ENCODE measurements at regions not wholly inside any gene's neighbourhood (a gene's known extent, or its start where the extent isn't known, plus 50 kb on each side); places are given as distances from the start of the nearest gene placed in this dataset.
"Not testable (repeated sequence)": the region's sequence is repeated elsewhere in the genome, so short reads cannot be mapped to it uniquely, and the experiment has no call there.

- Histone ChIP-seq H3K9ac (ENCODE audit: low read length in 5 of 5) (no peak overlapping the region), H3K9me3 (ENCODE audit: control insufficient read depth in 5 of 5, low read length in 5 of 5) (no peaks in the 10 kb centered on the region), H3K27me3 (ENCODE audit: control insufficient read depth in 5 of 5, insufficient read depth in 4 of 5, low read length in 5 of 5) (no peaks in the 10 kb centered on the region), H3K36me3 (ENCODE audit: control insufficient read depth in 5 of 5, insufficient read depth in 5 of 5, low read length in 5 of 5) (no peaks in the 10 kb centered on the region), H3K4me1 (ENCODE audit: control insufficient read depth in 5 of 5, insufficient read depth in 5 of 5, low read length in 5 of 5) (no peaks in the 10 kb centered on the region), H3K4me3 (ENCODE audit: low read depth in 1 of 5, low read length in 5 of 5) (no peak overlapping the region), H3K27ac (ENCODE audit: low read depth, low read length) (no peak overlapping the region)
These were observed 221.0 kb downstream of the FRK start for GRCh38 chr6:115839583-115840181.

GRCh38 chr6:115838763-115839401, 221.8 kb downstream of the FRK start:
- H3K36me3 ChIP-seq (ENCODE audit: control insufficient read depth in 5 of 5, insufficient read depth in 5 of 5, low read length in 5 of 5) = no peaks in the 10 kb centered on the region
- no peak overlapping the region for H3K4me3 ChIP-seq (ENCODE audit: low read depth in 1 of 5, low read length in 5 of 5)
- H3K4me1 ChIP-seq (ENCODE audit: control insufficient read depth in 5 of 5, insufficient read depth in 5 of 5, low read length in 5 of 5) = no peaks in the 10 kb centered on the region
- no peak overlapping the region for H3K27ac ChIP-seq (ENCODE audit: low read depth, low read length)
- H3K9ac ChIP-seq (ENCODE audit: low read length in 5 of 5) = no peak overlapping the region
- no peaks in the 10 kb centered on the region for H3K27me3 ChIP-seq (ENCODE audit: control insufficient read depth in 5 of 5, insufficient read depth in 4 of 5, low read length in 5 of 5)
- no peaks in the 10 kb centered on the region for H3K9me3 ChIP-seq (ENCODE audit: control insufficient read depth in 5 of 5, low read length in 5 of 5)

GRCh38 chr6:115838216-115838615, 222.5 kb downstream of the FRK start:
- Histone ChIP-seq H3K9me3 (ENCODE audit: control insufficient read depth in 5 of 5, low read length in 5 of 5) (no peaks in the 10 kb centered on the region), H3K27me3 (ENCODE audit: control insufficient read depth in 5 of 5, insufficient read depth in 4 of 5, low read length in 5 of 5) (no peaks in the 10 kb centered on the region), H3K4me1 (ENCODE audit: control insufficient read depth in 5 of 5, insufficient read depth in 5 of 5, low read length in 5 of 5) (no peaks in the 10 kb centered on the region), H3K36me3 (ENCODE audit: control insufficient read depth in 5 of 5, insufficient read depth in 5 of 5, low read length in 5 of 5) (no peaks in the 10 kb centered on the region), H3K9ac (ENCODE audit: low read length in 5 of 5) (no peak overlapping the region), H3K27ac (ENCODE audit: low read depth, low read length) (no peak overlapping the region), H3K4me3 (ENCODE audit: low read depth in 1 of 5, low read length in 5 of 5) (no peak overlapping the region)

- H3K9ac ChIP-seq (ENCODE audit: low read length in 5 of 5); H3K27ac ChIP-seq (ENCODE audit: low read depth, low read length); H3K27me3 ChIP-seq (ENCODE audit: control insufficient read depth in 5 of 5, insufficient read depth in 4 of 5, low read length in 5 of 5); H3K4me1 ChIP-seq (ENCODE audit: control insufficient read depth in 5 of 5, insufficient read depth in 5 of 5, low read length in 5 of 5); H3K4me3 ChIP-seq (ENCODE audit: low read depth in 1 of 5, low read length in 5 of 5); H3K36me3 ChIP-seq (ENCODE audit: control insufficient read depth in 5 of 5, insufficient read depth in 5 of 5, low read length in 5 of 5); H3K9me3 ChIP-seq (ENCODE audit: control insufficient read depth in 5 of 5, low read length in 5 of 5): not testable (repeated sequence)
These were observed 224.3 kb downstream of the FRK start for GRCh38 chr6:115836374-115836773.

GRCh38 chr6:115835314-115835713, 225.4 kb downstream of the FRK start:
- Histone ChIP-seq H3K9me3 (ENCODE audit: control insufficient read depth in 5 of 5, low read length in 5 of 5) (no peaks in the 10 kb centered on the region), H3K36me3 (ENCODE audit: control insufficient read depth in 5 of 5, insufficient read depth in 5 of 5, low read length in 5 of 5) (no peaks in the 10 kb centered on the region)

GRCh38 chr6:115834542-115834941, 226.1 kb downstream of the FRK start:
- not testable (repeated sequence) for H3K27ac ChIP-seq (ENCODE audit: low read depth, low read length); H3K27me3 ChIP-seq (ENCODE audit: control insufficient read depth in 5 of 5, insufficient read depth in 4 of 5, low read length in 5 of 5); H3K9me3 ChIP-seq (ENCODE audit: control insufficient read depth in 5 of 5, low read length in 5 of 5); H3K9ac ChIP-seq (ENCODE audit: low read length in 5 of 5); H3K4me3 ChIP-seq (ENCODE audit: low read depth in 1 of 5, low read length in 5 of 5); H3K36me3 ChIP-seq (ENCODE audit: control insufficient read depth in 5 of 5, insufficient read depth in 5 of 5, low read length in 5 of 5); H3K4me1 ChIP-seq (ENCODE audit: control insufficient read depth in 5 of 5, insufficient read depth in 5 of 5, low read length in 5 of 5)

More at GRCh38 chr6:115835314-115835713, 225.4 kb downstream of the FRK start:
- no peaks in the 10 kb centered on the region for H3K27me3 ChIP-seq (ENCODE audit: control insufficient read depth in 5 of 5, insufficient read depth in 4 of 5, low read length in 5 of 5)
- H3K4me3 ChIP-seq (ENCODE audit: low read depth in 1 of 5, low read length in 5 of 5) = no peak overlapping the region
- H3K4me1 ChIP-seq (ENCODE audit: control insufficient read depth in 5 of 5, insufficient read depth in 5 of 5, low read length in 5 of 5) = no peaks in the 10 kb centered on the region
- no peak overlapping the region for H3K9ac ChIP-seq (ENCODE audit: low read length in 5 of 5)
- H3K27ac ChIP-seq (ENCODE audit: low read depth, low read length) = no peak overlapping the region

- Histone ChIP-seq H3K4me3 (ENCODE audit: low read depth in 1 of 5, low read length in 5 of 5) (no peak overlapping the region), H3K9me3 (ENCODE audit: control insufficient read depth in 5 of 5, low read length in 5 of 5) (no peaks in the 10 kb centered on the region), H3K9ac (ENCODE audit: low read length in 5 of 5) (no peak overlapping the region), H3K36me3 (ENCODE audit: control insufficient read depth in 5 of 5, insufficient read depth in 5 of 5, low read length in 5 of 5) (no peaks in the 10 kb centered on the region), H3K27ac (ENCODE audit: low read depth, low read length) (no peak overlapping the region), H3K27me3 (ENCODE audit: control insufficient read depth in 5 of 5, insufficient read depth in 4 of 5, low read length in 5 of 5) (no peaks in the 10 kb centered on the region), H3K4me1 (ENCODE audit: control insufficient read depth in 5 of 5, insufficient read depth in 5 of 5, low read length in 5 of 5) (no peaks in the 10 kb centered on the region)
These were observed 227.9 kb downstream of the FRK start for GRCh38 chr6:115832786-115833185.

GRCh38 chr6:115832186-115832585, 228.5 kb downstream of the FRK start:
- H3K36me3 ChIP-seq (ENCODE audit: control insufficient read depth in 5 of 5, insufficient read depth in 5 of 5, low read length in 5 of 5) = no peaks in the 10 kb centered on the region
- no peaks in the 10 kb centered on the region for H3K4me1 ChIP-seq (ENCODE audit: control insufficient read depth in 5 of 5, insufficient read depth in 5 of 5, low read length in 5 of 5)
- no peak overlapping the region for H3K4me3 ChIP-seq (ENCODE audit: low read depth in 1 of 5, low read length in 5 of 5)
- no peaks in the 10 kb centered on the region for H3K9me3 ChIP-seq (ENCODE audit: control insufficient read depth in 5 of 5, low read length in 5 of 5)
- no peak overlapping the region for H3K27ac ChIP-seq (ENCODE audit: low read depth, low read length)
- H3K27me3 ChIP-seq (ENCODE audit: control insufficient read depth in 5 of 5, insufficient read depth in 4 of 5, low read length in 5 of 5) = no peaks in the 10 kb centered on the region
- no peak overlapping the region for H3K9ac ChIP-seq (ENCODE audit: low read length in 5 of 5)

GRCh38 chr6:115830895-115831294, 229.8 kb downstream of the FRK start:
- Histone ChIP-seq H3K4me1 (ENCODE audit: control insufficient read depth in 5 of 5, insufficient read depth in 5 of 5, low read length in 5 of 5) (no peaks in the 10 kb centered on the region), H3K36me3 (ENCODE audit: control insufficient read depth in 5 of 5, insufficient read depth in 5 of 5, low read length in 5 of 5) (no peaks in the 10 kb centered on the region), H3K9me3 (ENCODE audit: control insufficient read depth in 5 of 5, low read length in 5 of 5) (no peaks in the 10 kb centered on the region), H3K27ac (ENCODE audit: low read depth, low read length) (no peak overlapping the region), H3K27me3 (ENCODE audit: control insufficient read depth in 5 of 5, insufficient read depth in 4 of 5, low read length in 5 of 5) (no peaks in the 10 kb centered on the region), H3K9ac (ENCODE audit: low read length in 5 of 5) (no peak overlapping the region), H3K4me3 (ENCODE audit: low read depth in 1 of 5, low read length in 5 of 5) (no peak overlapping the region)

- no peak overlapping the region for H3K9ac ChIP-seq (ENCODE audit: low read length in 5 of 5)
- peaks cover 0 to 5% (median 0%) of the 10 kb centered on the region in 5 donors for H3K9me3 ChIP-seq (ENCODE audit: control insufficient read depth in 5 of 5, low read length in 5 of 5)
- no peaks in the 10 kb centered on the region for H3K27me3 ChIP-seq (ENCODE audit: control insufficient read depth in 5 of 5, insufficient read depth in 4 of 5, low read length in 5 of 5)
- H3K36me3 ChIP-seq (ENCODE audit: control insufficient read depth in 5 of 5, insufficient read depth in 5 of 5, low read length in 5 of 5) = no peaks in the 10 kb centered on the region
- H3K27ac ChIP-seq (ENCODE audit: low read depth, low read length) = no peak overlapping the region
- no peaks in the 10 kb centered on the region for H3K4me1 ChIP-seq (ENCODE audit: control insufficient read depth in 5 of 5, insufficient read depth in 5 of 5, low read length in 5 of 5)
- H3K4me3 ChIP-seq (ENCODE audit: low read depth in 1 of 5, low read length in 5 of 5) = no peak overlapping the region
These were observed 238.9 kb downstream of the FRK start for GRCh38 chr6:115821798-115822197.

Measured in subcutaneous abdominal adipose tissue (tissue), 5 donors.